Stimulated activated naive CD4-positive, alpha-beta T cell (primary cell): ENCODE measurements at regions not wholly inside any gene's neighbourhood (a gene's known extent, or its start where the extent isn't known, plus 50 kb on each side); places are given as distances from the start of the nearest gene placed in this dataset.

Experiments used
- DNase-seq, 6 experiments: peaks; one replicate each; lab custom pipeline; 2025; lab: John Stamatoyannopoulos, UW

- DNase-seq: no peak
Measured at GRCh38 chr3:176554791-176555654, 642.3 kb downstream of the TBL1XR1 start.

GRCh38 chr3:176554264-176554663 is 643.0 kb downstream of the TBL1XR1 start:
- DNase-seq: no peak

GRCh38 chr3:176526942-176527341 is 670.3 kb downstream of the TBL1XR1 start:
- DNase-seq: no peak

- DNase-seq: no peak
Measured at GRCh38 chr3:176526225-176526624, 671.1 kb downstream of the TBL1XR1 start.

- DNase-seq: no peak
Measured at GRCh38 chr3:176523114-176523513, 674.2 kb downstream of the TBL1XR1 start.

- no peak for DNase-seq
Measured at GRCh38 chr3:176522436-176522835, 674.8 kb downstream of the TBL1XR1 start.

- no peak for DNase-seq
Measured at GRCh38 chr3:176521531-176522175, 675.6 kb downstream of the TBL1XR1 start.

- no peak for DNase-seq
Measured at GRCh38 chr3:176514297-176514696, 683.0 kb downstream of the TBL1XR1 start.

GRCh38 chr3:176513604-176514003 is 683.7 kb downstream of the TBL1XR1 start:
- peak in 1 of 6 experiments; percentile 3 for DNase-seq

GRCh38 chr3:176512037-176512436 is 685.2 kb downstream of the TBL1XR1 start:
- DNase-seq: no peak

- DNase-seq: no peak
Measured at GRCh38 chr3:176510097-176510496, 687.2 kb downstream of the TBL1XR1 start.

GRCh38 chr3:176505878-176506621 is 691.2 kb downstream of the TBL1XR1 start:
- DNase-seq: no peak

GRCh38 chr3:176491084-176491483 is 706.2 kb downstream of the TBL1XR1 start:
- no peak for DNase-seq

- no peak for DNase-seq
Measured at GRCh38 chr3:176490357-176490756, 706.9 kb downstream of the TBL1XR1 start.

- DNase-seq: no peak
Measured at GRCh38 chr3:176479248-176479647, 718.0 kb downstream of the TBL1XR1 start.

- DNase-seq: no peak
Measured at GRCh38 chr3:176469694-176470205, 727.5 kb downstream of the TBL1XR1 start.

GRCh38 chr3:176463610-176464009 is 733.7 kb downstream of the TBL1XR1 start:
- no peak for DNase-seq

- DNase-seq: no peak
Measured at GRCh38 chr3:176447369-176447768, 749.9 kb downstream of the TBL1XR1 start.

GRCh38 chr3:176442326-176442725 is 755.0 kb downstream of the TBL1XR1 start:
- no peak for DNase-seq

- DNase-seq: no peak
Measured at GRCh38 chr3:176439729-176440128, 757.6 kb downstream of the TBL1XR1 start.

- DNase-seq: no peak
Measured at GRCh38 chr3:176431991-176432390, 765.3 kb downstream of the TBL1XR1 start.

- DNase-seq: no peak
Measured at GRCh38 chr3:176431038-176431418, 766.3 kb downstream of the TBL1XR1 start.
